Caco-2 (cell line): ENCODE measurements at regions not wholly inside any gene's neighbourhood (a gene's known extent, or its start where the extent isn't known, plus 50 kb on each side); places are given as distances from the start of the nearest gene placed in this dataset.

Experiments
- BruUV-seq: library from RNA; stranded (reverse); fragments of 400-500 nt; replicated peaks from 2 replicates; lab custom pipeline; 2021; lab: Mats Ljungman, UMichigan
- CTCF ChIA-PET: fragments of 300-600 bp; sonication (Branson Sonifier 250); formaldehyde crosslinking; loops from one replicate; lab custom pipeline; 2022; ENCODE audit warnings: antibody characterized with exemption; lab: Charles Lee
- POLR2A ChIA-PET: fragments of 300-600 bp; sonication (Branson Sonifier 250); formaldehyde crosslinking; loops from one replicate; lab custom pipeline; 2022; ENCODE audit warnings: antibody characterized with exemption; lab: Charles Lee
- DNase-seq, 2 experiments: peaks; one replicate each; pipeline versions ENCODE4 v3.0.0 to v3.0.0-alpha.2; 2020 to 2022
- H3K27me3 ChIP-seq: replicated peaks from 2 replicates; pipeline ENCODE4 v1.6.0; 2011; ENCODE audit warnings: low read length; ENCODE audit not compliant: control insufficient read depth, insufficient read depth
- H3K36me3 ChIP-seq: 2 replicates; pipeline ENCODE4 v1.5.1; 2011; ENCODE audit warnings: low read length; ENCODE audit not compliant: control insufficient read depth, insufficient read depth
- H3K4me1 ChIP-seq: fragments of 250-450 bp; sonication (Bioruptor Pico); 2 replicates; pipeline ENCODE4 v1.5.1; 2020; ENCODE audit warnings: mild to moderate bottlenecking
- H3K4me3 ChIP-seq: 2 replicates; pipeline ENCODE4 v1.5.1; 2011; ENCODE audit warnings: low read depth, mild to moderate bottlenecking, control low read depth, low read length
- H3K9me3 ChIP-seq: fragments of 250-450 bp; sonication (Bioruptor Pico); 2 replicates; pipeline ENCODE4 v1.5.1; 2020; ENCODE audit warnings: mild to moderate bottlenecking, moderate library complexity
- H3K27ac Mint-ChIP-seq: one replicate; pipeline ENCODE4 v1.8.0; 2022; ENCODE audit warnings: mixed read lengths; ENCODE audit not compliant: unreplicated experiment
- H3K27me3 Mint-ChIP-seq: one replicate; pipeline ENCODE4 v1.8.0; 2022; ENCODE audit warnings: mixed read lengths; ENCODE audit not compliant: insufficient read depth, unreplicated experiment
- H3K36me3 Mint-ChIP-seq: one replicate; pipeline ENCODE4 v1.8.0; 2022; ENCODE audit warnings: mild to moderate bottlenecking, mixed read lengths; ENCODE audit not compliant: insufficient read depth, unreplicated experiment
- H3K4me1 Mint-ChIP-seq: one replicate; pipeline ENCODE4 v1.8.0; 2022; ENCODE audit warnings: low read depth, mixed read lengths; ENCODE audit not compliant: unreplicated experiment
- H3K4me3 Mint-ChIP-seq: one replicate; pipeline ENCODE4 v1.8.0; 2022; ENCODE audit warnings: mild to moderate bottlenecking, moderate library complexity, mixed read lengths; ENCODE audit not compliant: unreplicated experiment
- H3K9me3 Mint-ChIP-seq: one replicate; pipeline ENCODE4 v1.8.0; 2022; ENCODE audit warnings: mixed read lengths; ENCODE audit not compliant: unreplicated experiment
- intact Hi-C: fragments of 100-400 bp; cut with micrococcal nuclease; formaldehyde crosslinking; loops from one replicate; pipeline ENCODE4 v1.10.0; 2022; ENCODE audit not compliant: unreplicated experiment
- TF ChIP-seq, protein P1 (sequence below), 2 experiments: fragments of 200-600 bp in 1 of 2; IDR thresholded peaks; 1 replicate in 1 of 2; 2 replicates in 1 of 2; pipeline versions ENCODE4 v1.5.1 to v1.8.0; 2011 to 2022; ENCODE audit warnings: antibody characterized with exemption in 1 of 2, control low read depth in 1 of 2, inconsistent platforms in 1 of 2, low read depth in 1 of 2, low read length in 1 of 2, mild to moderate bottlenecking in 1 of 2, moderate library complexity in 1 of 2; ENCODE audit not compliant: insufficient read depth in 1 of 2, severe bottlenecking in 1 of 2, unreplicated experiment in 1 of 2

DNA sequence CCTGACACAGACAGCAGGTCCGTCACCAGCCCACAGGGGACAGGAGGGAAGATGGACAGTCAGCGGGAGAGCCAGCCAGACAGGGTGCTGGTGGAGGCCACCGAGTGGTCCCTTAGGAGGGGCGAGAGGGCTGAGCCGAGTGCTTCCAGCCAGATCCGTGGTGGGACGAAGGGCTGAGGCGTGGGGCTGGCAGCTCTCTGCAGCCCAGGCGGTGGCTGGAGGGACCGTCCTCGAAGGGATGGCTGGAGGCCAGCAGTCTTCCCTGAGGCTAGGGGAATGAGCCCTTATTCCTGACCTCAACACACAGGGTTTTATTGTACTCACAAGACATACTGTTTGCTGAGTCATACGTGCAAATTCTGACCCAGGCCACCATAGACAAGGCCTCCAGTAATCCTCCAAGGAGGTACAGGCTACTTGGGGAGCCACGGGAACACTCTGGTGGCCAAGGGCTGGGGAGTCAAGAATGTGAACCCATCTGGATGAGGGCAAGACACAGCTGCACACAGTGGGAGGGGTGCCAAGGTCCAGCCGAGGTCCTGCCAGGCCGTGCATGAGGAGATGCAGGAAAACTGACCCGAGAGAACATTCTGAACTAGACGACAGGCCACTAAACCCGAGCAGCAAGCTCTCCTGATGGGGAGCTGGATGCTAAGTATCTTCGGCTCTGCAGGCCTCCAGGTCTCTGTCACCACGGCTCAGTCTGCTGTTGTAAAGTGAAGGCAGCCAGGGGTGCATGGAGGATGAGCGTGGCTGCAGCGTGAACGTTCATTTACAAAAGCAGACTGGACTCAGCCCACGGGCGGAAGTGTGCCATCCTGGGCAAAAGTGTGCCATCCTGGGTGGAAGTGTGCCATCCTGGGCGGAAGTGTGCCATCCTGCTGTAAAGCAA is 242.5 kb downstream of the TTLL2 start:
- Mint-ChIP-seq H3K27me3 (no peaks in the 10 kb centered on the region), H3K27ac (no peak overlapping the region), H3K4me1 (no peaks in the 10 kb centered on the region), H3K4me3 (no peak overlapping the region), H3K36me3 (no peaks in the 10 kb centered on the region), H3K9me3 (no peaks in the 10 kb centered on the region)
- no TSS peak for BruUV-seq
- CTCF ChIA-PET = no interaction called here
- Histone ChIP-seq H3K9me3 (no peaks in the 10 kb centered on the region), H3K36me3 (no peaks in the 10 kb centered on the region), H3K27me3 (no peaks in the 10 kb centered on the region), H3K4me1 (peaks cover 5% of the 10 kb centered on the region; the same call in 1 of the 2 replicates), H3K4me3 (no peak overlapping the region)
- TF ChIP-seq, protein P1, sequence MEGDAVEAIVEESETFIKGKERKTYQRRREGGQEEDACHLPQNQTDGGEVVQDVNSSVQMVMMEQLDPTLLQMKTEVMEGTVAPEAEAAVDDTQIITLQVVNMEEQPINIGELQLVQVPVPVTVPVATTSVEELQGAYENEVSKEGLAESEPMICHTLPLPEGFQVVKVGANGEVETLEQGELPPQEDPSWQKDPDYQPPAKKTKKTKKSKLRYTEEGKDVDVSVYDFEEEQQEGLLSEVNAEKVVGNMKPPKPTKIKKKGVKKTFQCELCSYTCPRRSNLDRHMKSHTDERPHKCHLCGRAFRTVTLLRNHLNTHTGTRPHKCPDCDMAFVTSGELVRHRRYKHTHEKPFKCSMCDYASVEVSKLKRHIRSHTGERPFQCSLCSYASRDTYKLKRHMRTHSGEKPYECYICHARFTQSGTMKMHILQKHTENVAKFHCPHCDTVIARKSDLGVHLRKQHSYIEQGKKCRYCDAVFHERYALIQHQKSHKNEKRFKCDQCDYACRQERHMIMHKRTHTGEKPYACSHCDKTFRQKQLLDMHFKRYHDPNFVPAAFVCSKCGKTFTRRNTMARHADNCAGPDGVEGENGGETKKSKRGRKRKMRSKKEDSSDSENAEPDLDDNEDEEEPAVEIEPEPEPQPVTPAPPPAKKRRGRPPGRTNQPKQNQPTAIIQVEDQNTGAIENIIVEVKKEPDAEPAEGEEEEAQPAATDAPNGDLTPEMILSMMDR (IDR thresholded peaks at IDR 0.05; ENCODE audit: insufficient read depth in 1 of 2, low read depth in 1 of 2, low read length in 1 of 2, severe bottlenecking in 1 of 2, unreplicated experiment in 1 of 2) = no peak
- POLR2A ChIA-PET = no interaction called here
- DNase-seq = no peak
- intact Hi-C loops = no loop called here

DNA sequence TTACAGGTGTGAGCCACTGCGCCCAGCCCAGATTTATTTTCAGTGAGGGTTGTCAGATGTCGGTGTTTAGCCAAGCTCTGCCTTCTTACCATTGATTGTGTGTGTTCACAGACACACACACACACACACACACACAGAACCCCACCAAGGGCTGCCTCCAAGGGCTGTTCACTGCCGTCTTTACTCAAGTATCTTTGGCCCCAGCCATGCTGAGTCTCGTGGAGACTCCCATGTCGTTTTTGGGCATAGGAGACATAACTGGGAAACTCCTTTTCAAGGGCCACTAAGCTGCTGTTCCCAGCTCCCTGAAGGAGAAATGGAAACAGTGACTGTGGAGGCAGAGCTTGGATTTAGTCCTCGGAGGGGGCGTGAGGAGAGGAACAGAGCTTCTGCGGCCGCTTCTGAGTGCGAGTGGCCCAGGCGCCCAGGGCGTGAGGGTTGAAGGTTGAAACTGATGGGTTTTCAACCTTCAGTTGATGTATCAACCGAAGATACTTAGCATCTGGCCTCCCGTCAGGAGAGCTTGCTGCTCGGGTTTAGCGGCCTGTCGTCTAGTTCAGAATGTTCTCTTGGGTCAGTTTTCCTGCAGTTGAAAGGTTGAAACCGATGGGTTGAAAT is 243.6 kb downstream of the TTLL2 start:
- Histone ChIP-seq H3K4me3 (no peak overlapping the region), H3K36me3 (no peaks in the 10 kb centered on the region), H3K4me1 (peaks cover 5% of the 10 kb centered on the region; the same call in 1 of the 2 replicates), H3K27me3 (no peaks in the 10 kb centered on the region), H3K9me3 (no peaks in the 10 kb centered on the region)
- ChIA-PET CTCF (no interaction called here), POLR2A (no interaction called here)
- BruUV-seq = no TSS peak
- Mint-ChIP-seq H3K4me1 (no peaks in the 10 kb centered on the region), H3K27me3 (no peaks in the 10 kb centered on the region), H3K4me3 (no peak overlapping the region), H3K27ac (no peak overlapping the region), H3K9me3 (no peaks in the 10 kb centered on the region), H3K36me3 (no peaks in the 10 kb centered on the region)
- TF ChIP-seq, protein P1 (IDR thresholded peaks at IDR 0.05; ENCODE audit: insufficient read depth in 1 of 2, low read depth in 1 of 2, low read length in 1 of 2, severe bottlenecking in 1 of 2, unreplicated experiment in 1 of 2) = no peak
- no peak for DNase-seq
- intact Hi-C loops = no loop called here

DNA sequence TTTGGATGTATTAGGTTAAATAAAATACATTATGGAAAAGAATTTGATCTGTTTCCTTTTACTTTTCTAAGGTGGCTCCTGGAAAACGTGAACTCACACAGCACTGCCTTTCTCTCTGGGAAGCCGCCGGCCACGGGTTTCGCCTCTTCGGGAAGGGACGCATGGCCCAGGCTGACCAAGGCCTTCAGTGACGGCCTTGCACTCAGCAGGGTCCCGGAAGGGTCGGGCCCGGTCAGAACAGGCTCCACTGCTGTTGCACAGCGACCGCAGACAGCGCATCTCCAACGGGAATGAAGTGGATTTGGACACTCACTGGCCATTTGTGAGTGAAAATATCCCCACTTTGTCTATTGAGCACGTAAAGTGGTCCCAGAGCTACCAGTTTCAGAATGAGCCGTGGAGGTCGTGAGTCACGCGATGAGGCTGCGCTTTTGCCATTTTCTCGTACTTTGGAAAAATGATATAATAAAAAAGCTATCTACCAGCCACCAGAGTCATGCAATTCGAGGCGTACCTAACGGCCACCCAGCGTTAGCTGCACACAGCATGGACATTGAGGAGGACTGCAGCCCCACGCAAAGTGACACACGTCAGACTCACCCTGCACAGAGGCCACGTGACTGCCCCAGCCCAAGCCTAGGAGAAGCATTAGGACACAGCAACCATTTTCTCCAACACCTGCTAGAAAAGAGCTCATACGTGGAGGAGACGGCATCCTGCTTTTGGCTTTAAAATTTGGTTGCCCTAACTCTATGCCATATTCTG is 244.3 kb downstream of the TTLL2 start:
- BruUV-seq = no TSS peak
- ChIA-PET CTCF (no interaction called here), POLR2A (no interaction called here)
- H3K9me3 ChIP-seq = no peaks in the 10 kb centered on the region
- no peaks in the 10 kb centered on the region for H3K27me3 Mint-ChIP-seq
- no peaks in the 10 kb centered on the region for H3K36me3 ChIP-seq
- H3K4me3 ChIP-seq = no peak overlapping the region
- intact Hi-C loops = no loop called here
- H3K9me3 Mint-ChIP-seq = no peaks in the 10 kb centered on the region
- TF ChIP-seq, protein P1 (IDR thresholded peaks at IDR 0.05; ENCODE audit: insufficient read depth in 1 of 2, low read depth in 1 of 2, low read length in 1 of 2, severe bottlenecking in 1 of 2, unreplicated experiment in 1 of 2) = no peak
- H3K4me1 ChIP-seq = peaks cover 5% of the 10 kb centered on the region; the same call in 1 of the 2 replicates
- no peak for DNase-seq
- no peaks in the 10 kb centered on the region for H3K27me3 ChIP-seq
- H3K4me3 Mint-ChIP-seq = no peak overlapping the region
- no peaks in the 10 kb centered on the region for H3K36me3 Mint-ChIP-seq
- H3K4me1 Mint-ChIP-seq = no peaks in the 10 kb centered on the region
- no peak overlapping the region for H3K27ac Mint-ChIP-seq
